ENCODE measurements at regions not wholly inside any gene's neighbourhood (a gene's known extent, or its start where the extent isn't known, plus 50 kb on each side); places are given as distances from the start of the nearest gene placed in this dataset.

GRCh38 chr7:113267885-113268284 lies 149.5 kb upstream of the SMIM30 start:
- no peak overlapping the region for H2AFZ ChIP-seq (ENCODE audit: low read depth, low read length)
- no peak overlapping the region for H3K9ac ChIP-seq (ENCODE audit: low read length)
- H3K36me3 ChIP-seq (ENCODE audit: insufficient read depth, low read length): no peaks in the 10 kb centered on the region

GRCh38 chr7:113267271-113267670 lies 148.9 kb upstream of the SMIM30 start:
- H3K4me3 ChIP-seq (ENCODE audit: low read length): no peak overlapping the region
- no peaks in the 10 kb centered on the region for H3K79me2 ChIP-seq (replicated peaks; ENCODE audit: insufficient read depth, low read length)
- H3K4me2 ChIP-seq (ENCODE audit: low read length): no peak overlapping the region
- no peak overlapping the region for H2AFZ ChIP-seq (ENCODE audit: low read depth, low read length)
- TF ChIP-seq EP300 (conservative IDR thresholded peaks at IDR 0.05; ENCODE audit: poor library complexity, severe bottlenecking): no peak
- no peak for TF ChIP-seq SMC3 (conservative IDR thresholded peaks at IDR 0.05; ENCODE audit: poor library complexity)
- no peak for TF ChIP-seq TAF1 (IDR thresholded peaks at IDR 0.05; ENCODE audit: low read depth)
- no peaks in the 10 kb centered on the region for H3K9me2 ChIP-seq (ENCODE audit: insufficient read depth, low read length)
- no peak overlapping the region for H3K27ac ChIP-seq (ENCODE audit: low read length)
- H3K36me3 ChIP-seq (ENCODE audit: insufficient read depth, low read length): no peaks in the 10 kb centered on the region
- no peaks in the 10 kb centered on the region for H3F3A ChIP-seq (ENCODE audit: insufficient read depth, low read length, poor library complexity, severe bottlenecking)
- H3K9ac ChIP-seq (ENCODE audit: low read length): no peak overlapping the region
- no peaks in the 10 kb centered on the region for H3K27me3 ChIP-seq (ENCODE audit: insufficient read depth, low read depth, low read length)
- H4K20me1 ChIP-seq (ENCODE audit: insufficient read depth): no peaks in the 10 kb centered on the region
- no peaks in the 10 kb centered on the region for H3K9me3 ChIP-seq (ENCODE audit: low read length)

More at GRCh38 chr7:113267885-113268284, 149.5 kb upstream of the SMIM30 start:
- Histone ChIP-seq H3F3A (ENCODE audit: insufficient read depth, low read length, poor library complexity, severe bottlenecking) (no peaks in the 10 kb centered on the region), H3K9me3 (ENCODE audit: low read length) (no peaks in the 10 kb centered on the region), H3K27ac (ENCODE audit: low read length) (no peak overlapping the region), H3K9me2 (ENCODE audit: insufficient read depth, low read length) (no peaks in the 10 kb centered on the region), H3K4me2 (ENCODE audit: low read length) (no peak overlapping the region), H3K79me2 (replicated peaks; ENCODE audit: insufficient read depth, low read length) (no peaks in the 10 kb centered on the region), H3K4me3 (ENCODE audit: low read length) (no peak overlapping the region), H4K20me1 (ENCODE audit: insufficient read depth) (no peaks in the 10 kb centered on the region), H3K27me3 (ENCODE audit: insufficient read depth, low read depth, low read length) (no peaks in the 10 kb centered on the region)
- TF ChIP-seq RAD21 (conservative IDR thresholded peaks at IDR 0.05): no peak
- TF ChIP-seq REST (IDR thresholded peaks at IDR 0.05; ENCODE audit: borderline replicate concordance): no peak
- no peak for TF ChIP-seq POLR2AphosphoS5 (IDR thresholded peaks at IDR 0.05)
- TF ChIP-seq SMC3 (conservative IDR thresholded peaks at IDR 0.05; ENCODE audit: poor library complexity): no peak
- TF ChIP-seq CTCF (IDR thresholded peaks at IDR 0.05; ENCODE audit: poor library complexity, severe bottlenecking): no peak
- TF ChIP-seq TAF1 (IDR thresholded peaks at IDR 0.05; ENCODE audit: low read depth): no peak
- TF ChIP-seq MXI1 (conservative IDR thresholded peaks at IDR 0.05; ENCODE audit: poor library complexity, severe bottlenecking): no peak
- no peak for TF ChIP-seq EZH2 (IDR thresholded peaks at IDR 0.05; ENCODE audit: borderline replicate concordance, insufficient read depth, low read length, poor library complexity, severe bottlenecking)
- TF ChIP-seq EP300 (conservative IDR thresholded peaks at IDR 0.05; ENCODE audit: poor library complexity, severe bottlenecking): no peak

GRCh38 chr7:113263749-113264148 lies 145.4 kb upstream of the SMIM30 start:
- Histone ChIP-seq H3F3A (ENCODE audit: insufficient read depth, low read length, poor library complexity, severe bottlenecking) (no peaks in the 10 kb centered on the region), H3K4me2 (ENCODE audit: low read length) (no peak overlapping the region), H3K79me2 (replicated peaks; ENCODE audit: insufficient read depth, low read length) (no peaks in the 10 kb centered on the region), H3K9me3 (ENCODE audit: low read length) (no peaks in the 10 kb centered on the region), H2AFZ (ENCODE audit: low read depth, low read length) (no peak overlapping the region), H3K27ac (ENCODE audit: low read length) (no peak overlapping the region), H3K27me3 (ENCODE audit: insufficient read depth, low read depth, low read length) (no peaks in the 10 kb centered on the region), H3K4me3 (ENCODE audit: low read length) (no peak overlapping the region), H3K36me3 (ENCODE audit: insufficient read depth, low read length) (no peaks in the 10 kb centered on the region), H3K9ac (ENCODE audit: low read length) (no peak overlapping the region), H4K20me1 (ENCODE audit: insufficient read depth) (no peaks in the 10 kb centered on the region), H3K9me2 (ENCODE audit: insufficient read depth, low read length) (no peaks in the 10 kb centered on the region)
- no peak for TF ChIP-seq TAF1 (IDR thresholded peaks at IDR 0.05; ENCODE audit: low read depth)
- no peak for TF ChIP-seq REST (IDR thresholded peaks at IDR 0.05; ENCODE audit: borderline replicate concordance)
- TF ChIP-seq MXI1 (conservative IDR thresholded peaks at IDR 0.05; ENCODE audit: poor library complexity, severe bottlenecking): no peak
- no peak for TF ChIP-seq POLR2AphosphoS5 (IDR thresholded peaks at IDR 0.05)
- no peak for TF ChIP-seq CTCF (IDR thresholded peaks at IDR 0.05; ENCODE audit: poor library complexity, severe bottlenecking)
- no peak for TF ChIP-seq RAD21 (conservative IDR thresholded peaks at IDR 0.05)
- TF ChIP-seq EP300 (conservative IDR thresholded peaks at IDR 0.05; ENCODE audit: poor library complexity, severe bottlenecking): no peak
- TF ChIP-seq SMC3 (conservative IDR thresholded peaks at IDR 0.05; ENCODE audit: poor library complexity): no peak
- no peak for TF ChIP-seq EZH2 (IDR thresholded peaks at IDR 0.05; ENCODE audit: borderline replicate concordance, insufficient read depth, low read length, poor library complexity, severe bottlenecking)
